ENCODE measurements at regions not wholly inside any gene's neighbourhood (a gene's known extent, or its start where the extent isn't known, plus 50 kb on each side); places are given as distances from the start of the nearest gene placed in this dataset.

- Histone ChIP-seq H3K9me3 (ENCODE audit: control insufficient read depth in 4 of 4, low read length in 3 of 4) (no peaks in the 10 kb centered on the region), H3K4me3 (ENCODE audit: low read depth in 1 of 3, low read length in 3 of 3) (no peak overlapping the region), H3K4me1 (ENCODE audit: control insufficient read depth in 4 of 4, insufficient read depth in 4 of 4, low read length in 3 of 4) (no peaks in the 10 kb centered on the region), H3K27ac (ENCODE audit: low read depth in 1 of 2, low read length in 2 of 2) (no peak overlapping the region), H3K27me3 (ENCODE audit: control insufficient read depth in 4 of 4, insufficient read depth in 4 of 4, low read length in 3 of 4) (no peaks in the 10 kb centered on the region), H3K36me3 (ENCODE audit: control insufficient read depth in 4 of 4, insufficient read depth in 3 of 4, low read depth in 1 of 4, low read length in 3 of 4) (no peaks in the 10 kb centered on the region), H3K9ac (ENCODE audit: low read depth in 1 of 2, low read length in 2 of 2) (no peak overlapping the region)
- no peak for TF ChIP-seq NR2F2 (IDR thresholded peaks at IDR 0.05)
- no peak for TF ChIP-seq YY1 (IDR thresholded peaks at IDR 0.05)
- TF ChIP-seq CTCF (IDR thresholded peaks at IDR 0.05; ENCODE audit: low read depth, low read length, missing input control), result no peak
- TF ChIP-seq ZBTB33 (IDR thresholded peaks at IDR 0.05), result no peak
- no peak for TF ChIP-seq ATF3 (IDR thresholded peaks at IDR 0.05)
- no peak for TF ChIP-seq HNF4A (conservative IDR thresholded peaks at IDR 0.05)
- TF ChIP-seq SP1 (IDR thresholded peaks at IDR 0.05), result no peak
- no peak for TF ChIP-seq RXRA (IDR thresholded peaks at IDR 0.05)
- TF ChIP-seq EGR1 (IDR thresholded peaks at IDR 0.05; ENCODE audit: low read depth in 2 of 2), result no peak
- TF ChIP-seq TAF1 (conservative IDR thresholded peaks at IDR 0.05), result no peak
- no peak for TF ChIP-seq HNF4G (IDR thresholded peaks at IDR 0.05)
- no peak for TF ChIP-seq FOXA2 (IDR thresholded peaks at IDR 0.05)
- WGBS, result 91% methylated on average over 12 of the region's 12 CpGs
- DNase-seq (ENCODE audit: low spot score), result no peak
Measured at GRCh38 chr11:119876841-119877240, 147.8 kb upstream of the NECTIN1 start.

GRCh38 chr11:119875841-119876600 lies 147.0 kb upstream of the NECTIN1 start:
- WGBS, result 87% methylated on average over 7 of the region's 7 CpGs
- no peak for DNase-seq (ENCODE audit: low spot score)
- Histone ChIP-seq H3K4me3 (ENCODE audit: low read depth in 1 of 3, low read length in 3 of 3) (no peak overlapping the region), H3K27ac (ENCODE audit: low read depth in 1 of 2, low read length in 2 of 2) (no peak overlapping the region), H3K4me1 (ENCODE audit: control insufficient read depth in 4 of 4, insufficient read depth in 4 of 4, low read length in 3 of 4) (no peaks in the 10 kb centered on the region), H3K36me3 (ENCODE audit: control insufficient read depth in 4 of 4, insufficient read depth in 3 of 4, low read depth in 1 of 4, low read length in 3 of 4) (no peaks in the 10 kb centered on the region), H3K9ac (ENCODE audit: low read depth in 1 of 2, low read length in 2 of 2) (no peak overlapping the region), H3K9me3 (ENCODE audit: control insufficient read depth in 4 of 4, low read length in 3 of 4) (no peaks in the 10 kb centered on the region), H3K27me3 (ENCODE audit: control insufficient read depth in 4 of 4, insufficient read depth in 4 of 4, low read length in 3 of 4) (no peaks in the 10 kb centered on the region)
- TF ChIP-seq CTCF (IDR thresholded peaks at IDR 0.05; ENCODE audit: low read depth, low read length, missing input control) (no peak), EGR1 (IDR thresholded peaks at IDR 0.05; ENCODE audit: low read depth in 2 of 2) (no peak), NR2F2 (IDR thresholded peaks at IDR 0.05) (no peak), YY1 (IDR thresholded peaks at IDR 0.05) (no peak), FOXA1 (IDR thresholded peaks at IDR 0.05) (no peak), FOXA2 (IDR thresholded peaks at IDR 0.05) (no peak)

Measured in liver (tissue), 8 donors.